ENCODE measurements at regions not wholly inside any gene's neighbourhood (a gene's known extent, or its start where the extent isn't known, plus 50 kb on each side); places are given as distances from the start of the nearest gene placed in this dataset.
A peak's percentile ranks its signal among the peaks of the same experiment; 100 is the strongest.

DNA sequence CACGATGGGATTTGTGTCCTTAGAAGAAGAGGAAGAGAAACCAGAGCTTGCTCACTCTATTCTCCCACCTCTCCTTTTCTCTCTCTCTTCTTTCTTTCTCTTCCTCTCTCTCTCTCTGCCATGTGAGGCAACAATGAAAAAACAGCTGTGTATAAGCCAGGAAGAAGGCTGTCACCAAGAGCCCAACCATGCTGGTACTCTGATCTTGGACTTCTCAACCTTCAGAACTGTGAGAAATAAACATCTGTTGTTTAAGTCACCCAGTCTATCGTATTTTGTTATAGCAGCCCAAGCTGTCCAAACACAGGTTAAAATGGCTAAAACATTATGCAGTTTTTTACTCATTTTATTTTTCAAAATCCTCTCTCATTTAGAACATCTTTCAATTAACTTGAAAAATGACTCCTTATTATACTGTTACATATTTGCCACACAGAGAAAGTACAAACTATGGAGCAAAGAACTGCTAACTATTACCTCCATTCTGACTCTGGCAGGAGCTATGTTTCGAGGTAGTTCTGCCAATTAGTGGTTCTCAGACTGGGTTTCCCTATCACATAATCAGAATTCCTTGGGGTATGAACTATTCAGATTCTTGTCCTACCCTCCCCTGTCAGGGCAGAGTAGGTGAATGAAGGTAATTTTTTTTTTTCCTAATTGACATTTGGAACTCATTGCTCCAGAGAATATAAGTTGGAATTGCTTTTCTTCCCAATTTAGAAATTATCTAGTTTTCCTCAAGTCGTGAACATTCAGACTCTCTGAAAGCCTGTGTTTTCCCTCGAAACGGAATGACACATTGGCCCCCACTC lies 434.6 kb downstream of the ENC1 start:
- Mint-ChIP-seq H3K4me3 (ENCODE audit: low read depth, unreplicated experiment) (no peak overlapping the region), H3K36me3 (ENCODE audit: insufficient read depth, unreplicated experiment) (peaks cover 6% of the 10 kb centered on the region), H3K27ac (ENCODE audit: unreplicated experiment) (no peak overlapping the region), H3K4me1 (ENCODE audit: low read depth, unreplicated experiment) (peaks cover 31% of the 10 kb centered on the region), H3K9me3 (ENCODE audit: low read depth, unreplicated experiment) (no peaks in the 10 kb centered on the region), H3K27me3 (ENCODE audit: unreplicated experiment) (no peaks in the 10 kb centered on the region)
- intact Hi-C loops (cut with micrococcal nuclease; ENCODE audit: unreplicated experiment) = no loop called here
- CTCF ChIA-PET = interaction anchor here (0.6 to 1.5 kb wide), 6 partner anchors 9 to 431 kb away, joined by 3 to 4 read pairs (median 3); no protein-coding TSS in a partner anchor
- no peak for DNase-seq
- TF ChIP-seq, protein P1, sequence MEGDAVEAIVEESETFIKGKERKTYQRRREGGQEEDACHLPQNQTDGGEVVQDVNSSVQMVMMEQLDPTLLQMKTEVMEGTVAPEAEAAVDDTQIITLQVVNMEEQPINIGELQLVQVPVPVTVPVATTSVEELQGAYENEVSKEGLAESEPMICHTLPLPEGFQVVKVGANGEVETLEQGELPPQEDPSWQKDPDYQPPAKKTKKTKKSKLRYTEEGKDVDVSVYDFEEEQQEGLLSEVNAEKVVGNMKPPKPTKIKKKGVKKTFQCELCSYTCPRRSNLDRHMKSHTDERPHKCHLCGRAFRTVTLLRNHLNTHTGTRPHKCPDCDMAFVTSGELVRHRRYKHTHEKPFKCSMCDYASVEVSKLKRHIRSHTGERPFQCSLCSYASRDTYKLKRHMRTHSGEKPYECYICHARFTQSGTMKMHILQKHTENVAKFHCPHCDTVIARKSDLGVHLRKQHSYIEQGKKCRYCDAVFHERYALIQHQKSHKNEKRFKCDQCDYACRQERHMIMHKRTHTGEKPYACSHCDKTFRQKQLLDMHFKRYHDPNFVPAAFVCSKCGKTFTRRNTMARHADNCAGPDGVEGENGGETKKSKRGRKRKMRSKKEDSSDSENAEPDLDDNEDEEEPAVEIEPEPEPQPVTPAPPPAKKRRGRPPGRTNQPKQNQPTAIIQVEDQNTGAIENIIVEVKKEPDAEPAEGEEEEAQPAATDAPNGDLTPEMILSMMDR (IDR thresholded peaks at IDR 0.05; ENCODE audit: unreplicated experiment) = no peak
- no TSS peak for BruUV-seq (replicated peaks)

DNA sequence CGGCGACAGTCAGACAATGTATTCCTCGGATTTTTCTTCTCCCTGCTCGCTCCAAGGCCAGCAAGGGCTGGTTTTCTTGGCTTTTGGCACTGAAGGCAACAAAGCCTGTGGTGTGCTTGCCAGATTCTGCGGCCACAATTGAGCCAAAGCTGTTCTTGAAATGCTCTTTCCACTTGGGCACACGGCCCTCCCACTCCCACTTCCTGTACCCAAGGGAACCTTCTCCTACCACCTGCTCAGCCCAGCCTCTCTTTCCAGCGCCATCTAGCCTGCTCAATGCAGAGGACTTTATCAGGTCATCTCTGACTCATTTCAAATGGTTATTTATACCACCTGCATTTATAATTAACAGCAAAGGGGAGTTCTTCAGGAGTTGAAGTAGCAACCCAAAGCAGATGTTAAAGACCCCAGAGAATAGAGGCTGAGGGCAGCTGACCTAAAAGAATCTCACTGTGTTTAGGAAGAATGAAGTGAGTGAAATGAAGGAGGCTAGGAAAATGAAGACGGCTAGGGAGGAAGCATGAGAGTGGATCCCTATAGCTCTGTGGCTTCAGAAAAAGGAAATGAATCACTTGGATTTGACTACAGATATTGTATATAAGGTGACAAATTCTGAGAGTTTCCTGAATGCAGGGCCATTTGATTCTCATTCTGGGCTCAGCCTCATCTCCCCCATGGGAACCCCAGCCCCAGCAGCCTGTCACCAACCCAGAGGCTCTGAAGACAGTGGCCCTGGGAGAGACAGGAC lies 439.0 kb downstream of the ENC1 start:
- no TSS peak for BruUV-seq (replicated peaks)
- H3K4me3 Mint-ChIP-seq (ENCODE audit: low read depth, unreplicated experiment) = peak overlapping the region; percentile 48
- intact Hi-C loops (cut with micrococcal nuclease; ENCODE audit: unreplicated experiment) = loop anchor here (5.0 kb wide), 3 partner anchors 144 to 441 kb away; partner anchors contain the start of gene ENC1
- peaks cover 49% of the 10 kb centered on the region for H3K4me1 Mint-ChIP-seq (ENCODE audit: low read depth, unreplicated experiment)
- H3K36me3 Mint-ChIP-seq (ENCODE audit: insufficient read depth, unreplicated experiment) = peaks cover 6% of the 10 kb centered on the region
- H3K27me3 Mint-ChIP-seq (ENCODE audit: unreplicated experiment) = no peaks in the 10 kb centered on the region
- TF ChIP-seq, protein P1 (IDR thresholded peaks at IDR 0.05; ENCODE audit: unreplicated experiment) = no peak
- CTCF ChIA-PET = interaction anchor here (1.2 to 1.3 kb wide), 3 partner anchors 10 to 318 kb away, joined by 3 to 5 read pairs (median 3); no protein-coding TSS in a partner anchor
- H3K9me3 Mint-ChIP-seq (ENCODE audit: low read depth, unreplicated experiment) = no peaks in the 10 kb centered on the region
- peak overlapping the region; percentile 91 for H3K27ac Mint-ChIP-seq (ENCODE audit: unreplicated experiment)
- peak; percentile 75 for DNase-seq

DNA sequence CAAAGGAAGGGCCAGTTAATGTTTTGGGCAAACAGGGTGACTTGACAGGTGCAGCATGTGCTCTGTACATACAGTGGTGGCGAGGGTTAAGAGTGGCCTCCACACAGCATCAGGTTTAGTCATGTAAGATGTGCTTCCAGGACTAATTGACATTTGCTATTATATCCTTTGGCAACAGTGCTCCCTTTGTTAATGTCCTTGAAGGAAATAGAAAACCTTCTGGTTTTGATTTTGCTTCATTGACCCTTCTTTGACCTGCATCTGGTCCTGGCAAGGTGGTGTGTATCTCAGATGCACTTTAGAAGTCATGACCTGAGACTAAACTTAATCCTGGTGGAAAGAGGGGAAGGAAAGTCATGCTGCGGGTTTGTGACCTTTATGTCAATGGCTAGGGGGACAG lies 440.0 kb downstream of the ENC1 start:
- H3K27ac Mint-ChIP-seq (ENCODE audit: unreplicated experiment) = peak overlapping the region; percentile 91
- peak; percentile 34 for DNase-seq
- H3K9me3 Mint-ChIP-seq (ENCODE audit: low read depth, unreplicated experiment) = peaks cover 3% of the 10 kb centered on the region
- TF ChIP-seq, protein P1 (IDR thresholded peaks at IDR 0.05; ENCODE audit: unreplicated experiment) = no peak
- CTCF ChIA-PET = interaction anchor here (1.2 kb wide), 1 partner anchor 318 kb away, joined by 3 read pairs; no protein-coding TSS in a partner anchor
- H3K27me3 Mint-ChIP-seq (ENCODE audit: unreplicated experiment) = no peaks in the 10 kb centered on the region
- H3K36me3 Mint-ChIP-seq (ENCODE audit: insufficient read depth, unreplicated experiment) = peaks cover 6% of the 10 kb centered on the region
- no TSS peak for BruUV-seq (replicated peaks)
- peak overlapping the region; percentile 48 for H3K4me3 Mint-ChIP-seq (ENCODE audit: low read depth, unreplicated experiment)
- H3K4me1 Mint-ChIP-seq (ENCODE audit: low read depth, unreplicated experiment) = peaks cover 39% of the 10 kb centered on the region
- intact Hi-C loops (cut with micrococcal nuclease; ENCODE audit: unreplicated experiment) = loop anchor here (5.0 kb wide), 3 partner anchors 143 to 442 kb away; partner anchors contain the start of gene ENC1

- H3K4me3 Mint-ChIP-seq (ENCODE audit: low read depth, unreplicated experiment) = no peak overlapping the region
- intact Hi-C loops (cut with micrococcal nuclease; ENCODE audit: unreplicated experiment) = loop anchor here (5.0 kb wide), 3 partner anchors 142 to 443 kb away; partner anchors contain the start of gene ENC1
- no peak for DNase-seq
- TF ChIP-seq, protein P1 (IDR thresholded peaks at IDR 0.05; ENCODE audit: unreplicated experiment) = no peak
- CTCF ChIA-PET = no interaction called here
- H3K4me1 Mint-ChIP-seq (ENCODE audit: low read depth, unreplicated experiment) = peaks cover 37% of the 10 kb centered on the region
- no TSS peak for BruUV-seq (replicated peaks)
- H3K27ac Mint-ChIP-seq (ENCODE audit: unreplicated experiment) = no peak overlapping the region
- H3K9me3 Mint-ChIP-seq (ENCODE audit: low read depth, unreplicated experiment) = peaks cover 4% of the 10 kb centered on the region
- H3K36me3 Mint-ChIP-seq (ENCODE audit: insufficient read depth, unreplicated experiment) = peaks cover 6% of the 10 kb centered on the region
- H3K27me3 Mint-ChIP-seq (ENCODE audit: unreplicated experiment) = no peaks in the 10 kb centered on the region
Observed at GRCh38 chr5:74199436-74200210, 440.9 kb downstream of the ENC1 start.

Data from Calu3 (cell line).